ENCODE measurements at regions not wholly inside any gene's neighbourhood (a gene's known extent, or its start where the extent isn't known, plus 50 kb on each side); places are given as distances from the start of the nearest gene placed in this dataset.

GRCh38 chr5:3262451-3262850 is 333.2 kb upstream of the IRX1 start:
- TF ChIP-seq FOSL1 (IDR thresholded peaks at IDR 0.05; ENCODE audit: low read depth) (no peak), ZFX (IDR thresholded peaks at IDR 0.05) (no peak), EZH2 (IDR thresholded peaks at IDR 0.05) (no peak), SIN3A (IDR thresholded peaks at IDR 0.05; ENCODE audit: low read depth) (no peak), CTCF (IDR thresholded peaks at IDR 0.05 in 2 of 3, conservative IDR thresholded peaks at IDR 0.05 in 1 of 3; ENCODE audit: borderline replicate concordance in 1 of 3, insufficient read depth in 1 of 3, low read depth in 2 of 3, low read length in 2 of 3) (no peak), REST (IDR thresholded peaks at IDR 0.05; ENCODE audit: low read depth) (no peak), ATF3 (IDR thresholded peaks at IDR 0.05) (no peak), YY1 (IDR thresholded peaks at IDR 0.05; ENCODE audit: extremely low read depth, insufficient replicate concordance, low read depth, low read length) (no peak), POLR2A (IDR thresholded peaks at IDR 0.05; ENCODE audit: borderline replicate concordance, extremely low read depth, insufficient read depth, insufficient read length) (no peak), POLR2AphosphoS5 (IDR thresholded peaks at IDR 0.05; ENCODE audit: low read depth, low read length) (no peak), SRF (IDR thresholded peaks at IDR 0.05; ENCODE audit: low read depth) (no peak)
